ENCODE measurements at regions not wholly inside any gene's neighbourhood (a gene's known extent, or its start where the extent isn't known, plus 50 kb on each side); places are given as distances from the start of the nearest gene placed in this dataset.

DNA sequence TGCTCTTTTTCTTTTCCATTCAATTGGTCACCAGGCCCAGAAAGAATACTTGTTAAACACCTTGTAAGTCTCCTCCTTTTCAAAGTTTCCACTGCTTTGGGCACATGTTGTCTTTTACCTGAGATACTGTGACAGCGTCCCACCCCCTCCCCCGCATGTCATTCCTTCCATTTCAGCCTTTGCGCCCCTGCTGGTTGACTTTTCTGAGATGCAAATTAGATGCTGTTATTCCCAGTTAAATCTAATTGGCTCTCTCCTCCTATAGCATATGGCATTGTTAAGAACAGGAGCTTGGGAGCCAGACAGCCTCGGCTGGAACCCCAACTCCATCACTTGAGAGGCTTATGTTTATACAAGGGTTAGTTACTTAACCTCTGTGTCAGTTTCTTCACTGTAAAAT is 80.3 kb upstream of the GAREM1 start:
- Histone ChIP-seq H3K4me1 (ENCODE audit: control insufficient read depth in 4 of 4, insufficient read depth in 4 of 4, low read length in 3 of 4) (no peaks in the 10 kb centered on the region), H3K9ac (ENCODE audit: low read depth in 1 of 2, low read length in 2 of 2) (no peak overlapping the region), H3K27ac (ENCODE audit: low read depth in 1 of 2, low read length in 2 of 2) (no peak overlapping the region), H3K4me3 (ENCODE audit: low read depth in 1 of 3, low read length in 3 of 3) (no peak overlapping the region), H3K27me3 (ENCODE audit: control insufficient read depth in 4 of 4, insufficient read depth in 4 of 4, low read length in 3 of 4) (no peaks in the 10 kb centered on the region), H3K9me3 (ENCODE audit: control insufficient read depth in 4 of 4, low read length in 3 of 4) (no peaks in the 10 kb centered on the region), H3K36me3 (ENCODE audit: control insufficient read depth in 4 of 4, insufficient read depth in 3 of 4, low read depth in 1 of 4, low read length in 3 of 4) (no peaks in the 10 kb centered on the region)
- 58% methylated on average over 4 of the region's 4 CpGs for whole genome bisulfite sequencing
- TF ChIP-seq, protein P1, sequence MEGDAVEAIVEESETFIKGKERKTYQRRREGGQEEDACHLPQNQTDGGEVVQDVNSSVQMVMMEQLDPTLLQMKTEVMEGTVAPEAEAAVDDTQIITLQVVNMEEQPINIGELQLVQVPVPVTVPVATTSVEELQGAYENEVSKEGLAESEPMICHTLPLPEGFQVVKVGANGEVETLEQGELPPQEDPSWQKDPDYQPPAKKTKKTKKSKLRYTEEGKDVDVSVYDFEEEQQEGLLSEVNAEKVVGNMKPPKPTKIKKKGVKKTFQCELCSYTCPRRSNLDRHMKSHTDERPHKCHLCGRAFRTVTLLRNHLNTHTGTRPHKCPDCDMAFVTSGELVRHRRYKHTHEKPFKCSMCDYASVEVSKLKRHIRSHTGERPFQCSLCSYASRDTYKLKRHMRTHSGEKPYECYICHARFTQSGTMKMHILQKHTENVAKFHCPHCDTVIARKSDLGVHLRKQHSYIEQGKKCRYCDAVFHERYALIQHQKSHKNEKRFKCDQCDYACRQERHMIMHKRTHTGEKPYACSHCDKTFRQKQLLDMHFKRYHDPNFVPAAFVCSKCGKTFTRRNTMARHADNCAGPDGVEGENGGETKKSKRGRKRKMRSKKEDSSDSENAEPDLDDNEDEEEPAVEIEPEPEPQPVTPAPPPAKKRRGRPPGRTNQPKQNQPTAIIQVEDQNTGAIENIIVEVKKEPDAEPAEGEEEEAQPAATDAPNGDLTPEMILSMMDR (IDR thresholded peaks at IDR 0.05; ENCODE audit: low read depth, low read length, missing input control), result no peak
- TF ChIP-seq TAF1 (conservative IDR thresholded peaks at IDR 0.05) (no peak), FOXA1 (IDR thresholded peaks at IDR 0.05) (no peak), JUND (IDR thresholded peaks at IDR 0.05) (no peak), SP1 (IDR thresholded peaks at IDR 0.05) (no peak), YY1 (IDR thresholded peaks at IDR 0.05) (no peak), HNF4G (IDR thresholded peaks at IDR 0.05) (no peak), NR2F2 (IDR thresholded peaks at IDR 0.05) (no peak), RXRA (IDR thresholded peaks at IDR 0.05) (no peak), GABPA (IDR thresholded peaks at IDR 0.05 in 1 of 2, conservative IDR thresholded peaks at IDR 0.05 in 1 of 2) (no peak), EGR1 (IDR thresholded peaks at IDR 0.05; ENCODE audit: low read depth in 2 of 2) (no peak), RAD21 (IDR thresholded peaks at IDR 0.05) (no peak), FOXA2 (IDR thresholded peaks at IDR 0.05) (no peak), HNF4A (conservative IDR thresholded peaks at IDR 0.05) (no peak)
- TF ChIP-seq, protein P2, sequence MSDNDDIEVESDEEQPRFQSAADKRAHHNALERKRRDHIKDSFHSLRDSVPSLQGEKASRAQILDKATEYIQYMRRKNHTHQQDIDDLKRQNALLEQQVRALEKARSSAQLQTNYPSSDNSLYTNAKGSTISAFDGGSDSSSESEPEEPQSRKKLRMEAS (IDR thresholded peaks at IDR 0.05), result no peak
- TF ChIP-seq, protein P3, sequence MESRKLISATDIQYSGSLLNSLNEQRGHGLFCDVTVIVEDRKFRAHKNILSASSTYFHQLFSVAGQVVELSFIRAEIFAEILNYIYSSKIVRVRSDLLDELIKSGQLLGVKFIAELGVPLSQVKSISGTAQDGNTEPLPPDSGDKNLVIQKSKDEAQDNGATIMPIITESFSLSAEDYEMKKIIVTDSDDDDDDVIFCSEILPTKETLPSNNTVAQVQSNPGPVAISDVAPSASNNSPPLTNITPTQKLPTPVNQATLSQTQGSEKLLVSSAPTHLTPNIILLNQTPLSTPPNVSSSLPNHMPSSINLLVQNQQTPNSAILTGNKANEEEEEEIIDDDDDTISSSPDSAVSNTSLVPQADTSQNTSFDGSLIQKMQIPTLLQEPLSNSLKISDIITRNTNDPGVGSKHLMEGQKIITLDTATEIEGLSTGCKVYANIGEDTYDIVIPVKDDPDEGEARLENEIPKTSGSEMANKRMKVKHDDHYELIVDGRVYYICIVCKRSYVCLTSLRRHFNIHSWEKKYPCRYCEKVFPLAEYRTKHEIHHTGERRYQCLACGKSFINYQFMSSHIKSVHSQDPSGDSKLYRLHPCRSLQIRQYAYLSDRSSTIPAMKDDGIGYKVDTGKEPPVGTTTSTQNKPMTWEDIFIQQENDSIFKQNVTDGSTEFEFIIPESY (IDR thresholded peaks at IDR 0.05), result no peak
- TF ChIP-seq, protein P4, sequence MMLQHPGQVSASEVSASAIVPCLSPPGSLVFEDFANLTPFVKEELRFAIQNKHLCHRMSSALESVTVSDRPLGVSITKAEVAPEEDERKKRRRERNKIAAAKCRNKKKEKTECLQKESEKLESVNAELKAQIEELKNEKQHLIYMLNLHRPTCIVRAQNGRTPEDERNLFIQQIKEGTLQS (IDR thresholded peaks at IDR 0.05), result no peak
- TF ChIP-seq, protein P5, sequence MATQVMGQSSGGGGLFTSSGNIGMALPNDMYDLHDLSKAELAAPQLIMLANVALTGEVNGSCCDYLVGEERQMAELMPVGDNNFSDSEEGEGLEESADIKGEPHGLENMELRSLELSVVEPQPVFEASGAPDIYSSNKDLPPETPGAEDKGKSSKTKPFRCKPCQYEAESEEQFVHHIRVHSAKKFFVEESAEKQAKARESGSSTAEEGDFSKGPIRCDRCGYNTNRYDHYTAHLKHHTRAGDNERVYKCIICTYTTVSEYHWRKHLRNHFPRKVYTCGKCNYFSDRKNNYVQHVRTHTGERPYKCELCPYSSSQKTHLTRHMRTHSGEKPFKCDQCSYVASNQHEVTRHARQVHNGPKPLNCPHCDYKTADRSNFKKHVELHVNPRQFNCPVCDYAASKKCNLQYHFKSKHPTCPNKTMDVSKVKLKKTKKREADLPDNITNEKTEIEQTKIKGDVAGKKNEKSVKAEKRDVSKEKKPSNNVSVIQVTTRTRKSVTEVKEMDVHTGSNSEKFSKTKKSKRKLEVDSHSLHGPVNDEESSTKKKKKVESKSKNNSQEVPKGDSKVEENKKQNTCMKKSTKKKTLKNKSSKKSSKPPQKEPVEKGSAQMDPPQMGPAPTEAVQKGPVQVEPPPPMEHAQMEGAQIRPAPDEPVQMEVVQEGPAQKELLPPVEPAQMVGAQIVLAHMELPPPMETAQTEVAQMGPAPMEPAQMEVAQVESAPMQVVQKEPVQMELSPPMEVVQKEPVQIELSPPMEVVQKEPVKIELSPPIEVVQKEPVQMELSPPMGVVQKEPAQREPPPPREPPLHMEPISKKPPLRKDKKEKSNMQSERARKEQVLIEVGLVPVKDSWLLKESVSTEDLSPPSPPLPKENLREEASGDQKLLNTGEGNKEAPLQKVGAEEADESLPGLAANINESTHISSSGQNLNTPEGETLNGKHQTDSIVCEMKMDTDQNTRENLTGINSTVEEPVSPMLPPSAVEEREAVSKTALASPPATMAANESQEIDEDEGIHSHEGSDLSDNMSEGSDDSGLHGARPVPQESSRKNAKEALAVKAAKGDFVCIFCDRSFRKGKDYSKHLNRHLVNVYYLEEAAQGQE (IDR thresholded peaks at IDR 0.05), result no peak
- DNase-seq (ENCODE audit: low spot score), result no peak

Data from liver (tissue), 8 donors.